Nephron (organoid): ENCODE measurements at regions not wholly inside any gene's neighbourhood (a gene's known extent, or its start where the extent isn't known, plus 50 kb on each side); places are given as distances from the start of the nearest gene placed in this dataset.
A peak's percentile ranks its signal among the peaks of the same experiment; 100 is the strongest.

Experiments used
- H3K27ac Mint-ChIP-seq, 3 experiments: 2 replicates each; pipeline ENCODE4 v1.8.0; 2020; ENCODE audit warnings: mixed read lengths in 3 of 3, mild to moderate bottlenecking in 2 of 3, moderate library complexity in 1 of 3
- H3K27me3 Mint-ChIP-seq: 2 replicates; pipeline ENCODE4 v1.8.0; 2021; ENCODE audit warnings: low read depth, mild to moderate bottlenecking, moderate library complexity, mixed read lengths
- H3K36me3 Mint-ChIP-seq: 2 replicates; pipeline ENCODE4 v1.8.0; 2020; ENCODE audit warnings: low read depth, mixed read lengths
- H3K4me1 Mint-ChIP-seq: 2 replicates; pipeline ENCODE4 v1.8.0; 2020; ENCODE audit warnings: mixed read lengths
- H3K4me3 Mint-ChIP-seq, 3 experiments: 2 replicates each; pipeline ENCODE4 v1.8.0; 2020; ENCODE audit warnings: mild to moderate bottlenecking in 3 of 3, mixed read lengths in 3 of 3, moderate library complexity in 2 of 3
- H3K9me3 Mint-ChIP-seq: 2 replicates; pipeline ENCODE4 v1.8.0; 2020; ENCODE audit warnings: mixed read lengths
- TF ChIP-seq, protein P1 (sequence below), 3 experiments: fragments of 200-600 bp; sonication (generic); IDR thresholded peaks; one replicate each; pipeline ENCODE4 v1.5.0; 2021; ENCODE audit warnings: antibody characterized with exemption in 3 of 3; ENCODE audit not compliant: unreplicated experiment in 3 of 3

DNA sequence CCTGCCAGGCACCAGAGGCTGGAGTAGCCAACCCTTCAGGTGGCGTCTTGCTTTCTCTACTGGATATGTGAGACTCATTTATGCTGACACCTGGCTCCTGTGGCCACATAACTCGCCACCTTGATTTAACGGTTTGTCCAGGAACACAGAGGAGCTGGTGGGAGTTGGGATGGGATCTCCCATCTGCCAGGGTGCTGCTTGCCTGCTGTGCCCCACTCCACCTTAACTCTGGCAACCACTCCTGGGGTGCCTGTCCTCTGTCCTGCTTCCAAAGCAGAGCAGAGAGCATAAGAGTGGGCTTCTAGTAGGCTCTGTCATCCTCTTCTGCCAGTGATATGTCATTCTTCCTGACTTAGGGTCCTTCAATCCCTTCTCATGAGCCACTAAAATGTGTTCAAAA lies 63.4 kb upstream of the ZNF423 start:
- H3K9me3 Mint-ChIP-seq: no peaks in the 10 kb centered on the region
- H3K27me3 Mint-ChIP-seq: peaks cover 8% of the 10 kb centered on the region
- TF ChIP-seq, protein P1, sequence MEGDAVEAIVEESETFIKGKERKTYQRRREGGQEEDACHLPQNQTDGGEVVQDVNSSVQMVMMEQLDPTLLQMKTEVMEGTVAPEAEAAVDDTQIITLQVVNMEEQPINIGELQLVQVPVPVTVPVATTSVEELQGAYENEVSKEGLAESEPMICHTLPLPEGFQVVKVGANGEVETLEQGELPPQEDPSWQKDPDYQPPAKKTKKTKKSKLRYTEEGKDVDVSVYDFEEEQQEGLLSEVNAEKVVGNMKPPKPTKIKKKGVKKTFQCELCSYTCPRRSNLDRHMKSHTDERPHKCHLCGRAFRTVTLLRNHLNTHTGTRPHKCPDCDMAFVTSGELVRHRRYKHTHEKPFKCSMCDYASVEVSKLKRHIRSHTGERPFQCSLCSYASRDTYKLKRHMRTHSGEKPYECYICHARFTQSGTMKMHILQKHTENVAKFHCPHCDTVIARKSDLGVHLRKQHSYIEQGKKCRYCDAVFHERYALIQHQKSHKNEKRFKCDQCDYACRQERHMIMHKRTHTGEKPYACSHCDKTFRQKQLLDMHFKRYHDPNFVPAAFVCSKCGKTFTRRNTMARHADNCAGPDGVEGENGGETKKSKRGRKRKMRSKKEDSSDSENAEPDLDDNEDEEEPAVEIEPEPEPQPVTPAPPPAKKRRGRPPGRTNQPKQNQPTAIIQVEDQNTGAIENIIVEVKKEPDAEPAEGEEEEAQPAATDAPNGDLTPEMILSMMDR (IDR thresholded peaks at IDR 0.05; ENCODE audit: unreplicated experiment in 3 of 3): no peak
- no peaks in the 10 kb centered on the region for H3K4me1 Mint-ChIP-seq
- H3K27ac Mint-ChIP-seq: no peak overlapping the region
- H3K4me3 Mint-ChIP-seq: no peak overlapping the region
- H3K36me3 Mint-ChIP-seq: no peaks in the 10 kb centered on the region

DNA sequence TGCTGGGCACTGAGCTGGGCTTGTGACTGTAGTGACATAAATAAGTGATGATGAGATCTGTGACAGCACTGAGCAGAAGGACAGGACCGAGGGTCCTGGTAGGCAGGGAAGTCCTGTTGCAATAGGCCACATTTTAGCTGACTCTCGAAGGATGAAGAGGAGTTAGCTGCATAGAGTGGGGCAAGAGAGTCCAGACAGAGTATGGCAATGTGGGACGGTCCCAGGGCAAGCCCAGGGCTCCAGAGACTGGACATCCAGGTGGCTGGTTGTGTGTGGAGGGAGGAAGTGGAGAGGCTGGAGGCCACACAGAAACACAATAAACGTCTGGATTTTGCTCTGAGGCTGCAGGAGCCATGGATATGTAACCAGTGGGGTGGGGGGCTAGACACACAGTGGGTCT lies 64.5 kb upstream of the ZNF423 start:
- Mint-ChIP-seq H3K27ac (peak overlapping the region in 1 of 3 experiments; percentile 43), H3K36me3 (no peaks in the 10 kb centered on the region), H3K4me3 (no peak overlapping the region), H3K9me3 (no peaks in the 10 kb centered on the region), H3K27me3 (peaks cover 8% of the 10 kb centered on the region), H3K4me1 (no peaks in the 10 kb centered on the region)
- TF ChIP-seq, protein P1 (IDR thresholded peaks at IDR 0.05; ENCODE audit: unreplicated experiment in 3 of 3): no peak

DNA sequence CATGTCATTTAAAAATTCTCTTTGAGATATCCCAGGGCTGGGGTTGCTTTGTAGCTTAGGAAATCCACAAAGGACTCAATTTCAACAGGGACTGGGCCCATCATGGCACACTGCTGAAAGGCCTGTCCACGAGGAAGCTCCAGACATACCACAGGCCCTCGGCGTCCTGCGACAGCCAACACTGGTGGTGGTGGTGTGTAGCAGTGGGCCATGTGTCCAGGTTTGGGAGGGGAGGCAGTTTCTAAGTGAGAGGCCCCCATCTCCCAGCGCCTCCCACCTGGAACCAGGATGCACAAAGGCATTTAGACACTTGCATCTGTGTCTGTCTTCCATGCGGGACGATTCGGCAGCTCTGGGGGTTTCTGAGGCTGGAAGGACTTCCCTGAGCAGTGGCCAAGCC lies 65.2 kb upstream of the ZNF423 start:
- Mint-ChIP-seq H3K4me3 (no peak overlapping the region), H3K36me3 (no peaks in the 10 kb centered on the region), H3K9me3 (no peaks in the 10 kb centered on the region), H3K27ac (no peak overlapping the region), H3K27me3 (peaks cover 8% of the 10 kb centered on the region), H3K4me1 (no peaks in the 10 kb centered on the region)
- TF ChIP-seq, protein P1 (IDR thresholded peaks at IDR 0.05; ENCODE audit: unreplicated experiment in 3 of 3): no peak

DNA sequence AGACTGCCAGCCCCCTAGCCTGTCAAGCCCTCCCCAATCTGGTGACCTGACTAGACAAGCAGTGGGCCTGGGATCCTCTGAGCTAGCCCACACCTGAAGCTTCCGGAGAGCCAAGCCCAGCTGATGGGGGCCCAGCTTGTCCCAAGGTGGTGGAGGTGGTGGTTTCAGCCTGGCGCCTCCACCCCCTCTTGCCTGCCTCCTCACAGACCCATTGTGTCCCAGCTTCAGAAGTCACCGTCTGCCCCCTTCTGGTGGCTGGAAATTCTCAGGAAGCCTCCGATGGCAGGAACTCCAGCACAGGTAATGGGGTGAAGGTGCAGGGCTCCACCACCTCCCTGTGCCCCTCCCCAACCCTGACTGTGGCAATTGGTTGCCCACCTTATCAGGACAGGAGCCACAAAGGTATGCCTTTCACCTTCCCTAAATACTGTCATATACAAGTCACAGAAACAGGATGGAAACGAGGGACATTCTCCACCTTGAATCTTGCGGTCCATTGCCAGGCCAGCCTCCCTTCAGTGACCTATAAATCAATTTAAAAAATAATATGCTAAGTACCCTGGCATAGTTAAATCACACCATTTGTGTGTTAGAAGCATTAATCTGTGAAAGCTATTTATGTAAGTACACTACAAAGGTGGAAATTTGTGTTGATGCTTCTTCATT lies 66.0 kb upstream of the ZNF423 start:
- H3K4me3 Mint-ChIP-seq: no peak overlapping the region
- no peaks in the 10 kb centered on the region for H3K9me3 Mint-ChIP-seq
- H3K27ac Mint-ChIP-seq: peak overlapping the region in 2 of 3 experiments; percentile 45 to 67
- H3K36me3 Mint-ChIP-seq: no peaks in the 10 kb centered on the region
- peaks cover 8% of the 10 kb centered on the region for H3K27me3 Mint-ChIP-seq
- TF ChIP-seq, protein P1 (IDR thresholded peaks at IDR 0.05; ENCODE audit: unreplicated experiment in 3 of 3): peak; percentile 65 to 84 (median 77)
- H3K4me1 Mint-ChIP-seq: peaks cover 3% of the 10 kb centered on the region

DNA sequence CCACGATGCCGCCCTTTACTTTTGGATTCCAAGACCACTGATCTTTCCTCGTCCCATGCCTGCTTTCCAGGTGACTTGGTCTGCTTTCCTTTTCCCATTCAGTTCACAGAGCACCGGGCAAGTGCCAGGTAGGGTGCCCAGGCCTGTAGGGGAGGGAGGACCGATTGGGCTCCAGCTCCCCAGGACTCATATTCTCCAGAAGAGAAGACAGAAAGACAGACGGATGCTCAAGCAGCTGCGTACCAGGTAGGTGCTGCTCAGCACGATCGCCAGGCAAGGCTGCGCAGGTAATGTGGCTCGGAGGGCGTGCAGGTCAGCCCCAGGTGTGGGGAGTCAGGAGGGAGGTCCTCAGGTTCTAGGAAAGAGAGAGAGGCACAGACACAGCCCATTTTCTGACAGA lies 67.5 kb upstream of the ZNF423 start:
- Mint-ChIP-seq H3K4me1 (peaks cover 6% of the 10 kb centered on the region), H3K4me3 (no peak overlapping the region), H3K27me3 (peaks cover 13% of the 10 kb centered on the region), H3K36me3 (no peaks in the 10 kb centered on the region), H3K9me3 (no peaks in the 10 kb centered on the region), H3K27ac (no peak overlapping the region)
- TF ChIP-seq, protein P1 (IDR thresholded peaks at IDR 0.05; ENCODE audit: unreplicated experiment in 3 of 3): no peak

DNA sequence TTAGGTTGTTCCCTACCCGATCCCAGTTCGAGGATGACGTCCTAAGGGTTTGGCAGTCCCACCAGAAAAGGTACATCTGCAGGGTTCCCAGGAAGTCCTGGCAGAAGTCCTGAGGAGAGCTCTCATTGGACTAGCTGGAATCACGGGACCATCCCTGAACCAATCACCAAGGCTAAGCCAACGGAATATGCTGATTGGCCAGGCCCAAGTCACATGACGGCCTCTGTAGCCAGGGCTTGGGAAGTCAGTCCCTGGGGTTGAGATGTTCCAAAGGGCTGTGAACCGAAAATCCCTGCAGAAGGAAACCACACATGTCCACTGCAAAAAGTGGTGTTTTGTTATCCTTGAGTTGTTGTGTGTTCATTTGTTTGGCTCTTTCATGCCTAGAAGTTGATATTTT lies 68.2 kb upstream of the ZNF423 start:
- Mint-ChIP-seq H3K4me1 (peaks cover 6% of the 10 kb centered on the region), H3K9me3 (no peaks in the 10 kb centered on the region), H3K4me3 (no peak overlapping the region), H3K27ac (no peak overlapping the region), H3K36me3 (no peaks in the 10 kb centered on the region), H3K27me3 (peaks cover 13% of the 10 kb centered on the region)
- TF ChIP-seq, protein P1 (IDR thresholded peaks at IDR 0.05; ENCODE audit: unreplicated experiment in 3 of 3): no peak
